SH-SY5Y (cell line): ENCODE measurements at regions not wholly inside any gene's neighbourhood (a gene's known extent, or its start where the extent isn't known, plus 50 kb on each side); places are given as distances from the start of the nearest gene placed in this dataset.

Experiments used
- GATA2 ChIP-seq: IDR thresholded peaks from 2 replicates; pipeline ENCODE4 v1.6.1; 2011; ENCODE audit warnings: mild to moderate bottlenecking, low read depth, low read length
- GATA3 ChIP-seq: IDR thresholded peaks from 2 replicates; pipeline ENCODE4 v1.6.1; 2011; ENCODE audit warnings: low read depth, mild to moderate bottlenecking, low read length, moderate library complexity

DNA sequence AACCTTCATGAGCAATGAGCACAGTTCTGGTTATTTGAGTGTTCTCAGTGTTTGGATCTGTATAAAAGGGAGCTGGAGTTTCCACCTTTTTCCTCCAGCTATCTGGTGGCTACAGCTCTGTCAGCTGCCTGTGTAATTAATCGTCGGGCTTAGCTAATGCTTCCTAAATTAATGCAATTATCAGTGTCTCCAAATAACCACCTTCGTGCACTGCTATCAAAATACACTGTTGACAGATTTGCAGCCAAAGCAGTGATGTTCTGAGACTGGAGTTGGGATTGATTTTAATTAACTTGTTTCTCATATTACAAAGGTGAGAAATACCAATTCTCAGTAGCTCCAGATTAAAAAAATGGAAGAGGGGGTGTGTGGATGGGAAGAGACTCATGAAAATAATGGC is 325.8 kb downstream of the CBLN1 start:
- TF ChIP-seq GATA3 = no peak
- TF ChIP-seq GATA2 = no peak

DNA sequence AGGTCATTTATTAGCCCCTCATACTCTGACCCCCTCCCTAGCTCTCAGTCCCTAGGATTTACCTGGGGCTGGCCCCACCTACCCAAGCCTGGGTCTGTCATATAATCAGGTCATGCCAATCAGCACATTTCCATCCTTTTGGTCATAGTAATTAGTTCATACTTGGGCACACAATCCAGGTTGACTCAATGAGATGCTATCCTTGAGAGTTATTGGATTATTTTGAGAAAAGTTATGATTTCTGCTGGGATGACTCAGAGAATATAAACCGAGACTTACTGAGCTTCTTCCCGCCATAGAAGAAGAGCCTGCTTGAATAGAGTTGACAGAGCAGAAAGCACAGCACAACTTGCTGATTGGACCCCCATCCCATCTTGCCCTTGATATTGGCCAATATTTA is 331.5 kb downstream of the CBLN1 start:
- TF ChIP-seq GATA2 (no peak), GATA3 (no peak)

DNA sequence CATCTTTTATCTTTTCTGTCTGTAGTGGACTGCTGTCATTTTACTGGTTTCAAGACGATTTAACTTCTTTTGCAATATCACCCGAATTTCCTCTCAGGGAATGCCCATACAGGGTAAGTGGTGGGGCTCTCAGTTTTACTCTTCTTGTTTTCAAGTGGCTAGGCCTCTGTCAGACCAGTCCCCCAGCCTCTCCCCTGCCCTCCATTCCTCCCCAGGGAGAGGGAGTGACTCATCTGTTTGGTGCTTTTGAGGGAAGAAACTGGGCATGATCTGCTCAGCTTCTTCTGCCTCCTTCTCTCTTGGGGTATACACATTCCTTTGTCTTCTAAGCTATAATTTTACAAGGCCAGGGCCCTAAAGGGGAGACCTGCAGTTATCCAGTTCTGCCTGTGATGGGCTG is 332.0 kb downstream of the CBLN1 start:
- TF ChIP-seq GATA2 (no peak), GATA3 (no peak)

DNA sequence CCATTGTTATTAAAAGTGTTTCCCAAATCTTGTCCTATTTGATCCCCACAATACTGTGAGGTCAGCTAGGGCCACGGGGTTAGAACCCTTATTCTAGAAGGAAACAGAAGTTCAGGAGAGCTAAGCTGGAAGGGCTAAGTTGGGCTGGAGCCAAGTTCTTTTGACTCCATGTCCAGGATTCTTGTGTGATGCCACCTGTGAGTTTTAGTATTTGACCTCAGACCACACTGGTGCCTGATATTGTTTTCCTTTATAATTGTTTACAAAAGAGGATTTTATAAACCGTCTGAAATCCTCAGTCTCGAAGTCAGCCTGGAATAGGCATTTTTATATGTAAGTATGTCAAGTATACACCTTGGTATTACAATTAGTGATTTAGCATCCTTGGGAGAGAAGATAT is 332.7 kb downstream of the CBLN1 start:
- TF ChIP-seq GATA3 (no peak), GATA2 (no peak)

DNA sequence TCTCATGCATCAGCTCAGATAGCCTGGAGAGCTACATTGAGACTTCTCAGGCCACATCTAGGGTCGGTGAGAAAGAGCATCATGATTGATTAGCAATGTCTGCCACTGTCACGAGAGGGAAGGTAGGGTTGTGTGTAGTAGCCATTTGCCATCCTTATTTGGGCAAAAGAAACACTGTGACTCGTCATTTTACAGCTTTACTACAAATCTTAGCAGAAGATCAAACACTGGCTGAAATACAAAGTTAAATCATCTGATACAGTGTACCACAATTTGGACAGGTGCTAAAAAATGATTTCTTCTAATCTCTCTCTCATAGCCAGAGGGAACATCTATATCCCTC is 334.3 kb downstream of the CBLN1 start:
- TF ChIP-seq GATA3 (no peak), GATA2 (no peak)

DNA sequence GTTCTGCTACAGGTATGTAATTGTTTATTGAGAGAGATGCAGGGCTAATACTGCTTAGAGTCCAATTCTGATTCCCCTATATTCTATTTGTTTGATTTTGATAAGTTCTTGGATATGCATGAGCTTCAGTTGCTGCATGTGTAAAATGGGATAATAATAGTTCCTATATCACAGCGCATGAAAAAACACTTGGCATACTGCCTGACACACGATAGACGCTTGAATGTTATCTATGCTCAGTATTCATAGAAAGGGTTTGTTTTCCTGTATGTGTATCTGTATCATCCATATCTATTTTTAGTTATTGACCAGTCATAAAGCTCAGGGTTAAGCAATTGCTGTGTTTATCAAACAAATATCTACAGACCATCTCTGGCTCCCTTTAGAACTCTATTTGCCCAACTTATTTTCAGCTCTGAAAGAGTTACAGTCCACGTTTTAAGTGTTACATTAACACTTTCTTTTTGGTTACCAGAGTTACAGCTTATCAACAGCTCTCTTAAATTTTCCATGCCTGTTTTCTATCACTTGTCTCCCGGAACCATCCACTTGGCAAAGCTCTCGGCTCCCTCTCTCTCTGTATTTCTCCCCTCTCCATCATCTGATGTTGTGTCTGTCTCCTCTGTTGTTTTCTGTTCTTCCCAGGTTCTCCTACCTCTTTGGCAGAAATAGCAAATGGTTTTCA is 334.8 kb downstream of the CBLN1 start:
- TF ChIP-seq GATA2 (no peak), GATA3 (no peak)

DNA sequence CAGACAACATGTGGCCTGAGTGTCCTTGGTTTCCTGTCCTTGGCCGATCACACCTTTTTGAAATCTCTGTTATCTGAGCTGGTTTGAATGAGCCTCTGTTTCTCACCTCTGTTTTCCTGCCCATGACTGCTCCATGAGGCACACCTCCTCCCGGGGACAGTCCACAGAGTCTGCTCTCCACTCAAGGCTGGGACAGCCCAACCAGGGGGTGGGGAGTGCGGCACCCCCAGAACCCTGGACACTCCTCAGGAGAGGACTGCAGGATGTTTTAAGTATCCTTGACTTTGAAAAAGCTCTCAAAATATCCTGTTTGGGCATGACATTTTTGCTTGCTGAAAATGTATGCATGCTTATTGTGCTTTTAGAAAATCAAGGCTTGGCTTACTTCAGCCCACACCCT is 333.0 kb upstream of the N4BP1 start:
- no peak for TF ChIP-seq GATA2
- no peak for TF ChIP-seq GATA3

DNA sequence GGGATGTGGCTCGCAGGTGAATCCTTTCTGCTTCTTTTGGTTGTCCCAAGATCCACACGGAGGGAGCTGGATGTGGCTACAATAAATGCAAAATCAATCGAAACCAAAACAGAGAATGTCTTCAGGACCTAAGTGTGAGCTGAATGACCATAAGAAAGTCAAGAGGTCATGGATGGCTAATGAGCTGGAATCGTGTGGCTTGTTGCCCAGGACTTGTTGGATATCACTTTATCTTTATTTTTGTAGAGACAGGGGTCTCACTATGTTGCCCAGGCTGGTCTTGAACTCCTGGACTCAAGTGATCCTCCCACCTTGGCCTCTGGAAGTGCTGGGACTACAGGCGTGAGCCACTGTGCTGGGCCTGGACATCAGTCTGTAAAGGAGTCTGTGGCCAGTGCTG is 326.8 kb upstream of the N4BP1 start:
- no peak for TF ChIP-seq GATA2

DNA sequence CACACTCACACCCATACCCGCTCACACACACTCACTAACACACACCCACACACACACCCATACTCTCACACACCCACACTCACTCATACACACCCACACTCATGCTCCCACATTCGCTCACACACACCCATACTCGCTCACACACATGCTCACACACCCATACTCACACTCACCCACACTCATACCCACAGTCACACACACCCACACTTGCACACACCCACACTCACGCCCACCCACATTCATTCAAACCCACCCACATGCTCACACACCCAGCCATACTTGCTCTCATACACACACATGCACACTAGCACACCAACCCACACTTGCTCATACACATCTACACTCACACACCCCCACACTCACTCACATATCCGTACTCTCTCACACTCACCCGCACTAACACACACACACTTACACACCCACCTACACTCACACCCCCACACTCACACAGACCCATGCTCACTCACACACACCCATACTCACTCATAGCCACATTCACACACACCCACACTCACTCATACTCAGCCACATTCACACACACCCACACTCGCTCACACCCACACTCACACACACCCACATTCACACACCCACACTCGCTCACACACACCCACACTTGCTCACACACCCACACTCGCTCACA is 322.4 kb upstream of the N4BP1 start:
- TF ChIP-seq GATA2 (no peak), GATA3 (no peak)

DNA sequence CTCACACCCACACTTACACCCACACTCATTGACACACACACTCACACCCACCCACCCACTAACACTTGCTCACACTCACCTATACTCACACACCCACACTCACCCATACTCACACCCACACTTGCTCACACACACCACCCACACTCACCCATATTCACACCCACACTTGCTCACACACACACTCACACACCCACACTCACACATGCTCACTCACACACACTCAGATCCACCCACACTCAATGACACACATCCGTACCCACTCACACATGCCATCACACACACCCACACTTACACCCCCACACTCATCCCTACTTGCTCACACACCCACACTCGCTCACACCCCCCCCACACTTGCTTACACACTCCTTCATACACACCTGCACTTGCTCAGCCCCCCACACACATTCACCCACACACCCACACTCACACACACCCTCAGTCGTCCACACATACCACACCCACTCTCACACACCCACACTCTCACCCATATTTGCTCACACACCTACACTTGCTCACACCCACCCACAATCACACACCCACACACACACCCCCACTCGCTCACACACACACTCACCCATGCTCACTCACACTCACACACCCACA is 321.1 kb upstream of the N4BP1 start:
- no peak for TF ChIP-seq GATA2

DNA sequence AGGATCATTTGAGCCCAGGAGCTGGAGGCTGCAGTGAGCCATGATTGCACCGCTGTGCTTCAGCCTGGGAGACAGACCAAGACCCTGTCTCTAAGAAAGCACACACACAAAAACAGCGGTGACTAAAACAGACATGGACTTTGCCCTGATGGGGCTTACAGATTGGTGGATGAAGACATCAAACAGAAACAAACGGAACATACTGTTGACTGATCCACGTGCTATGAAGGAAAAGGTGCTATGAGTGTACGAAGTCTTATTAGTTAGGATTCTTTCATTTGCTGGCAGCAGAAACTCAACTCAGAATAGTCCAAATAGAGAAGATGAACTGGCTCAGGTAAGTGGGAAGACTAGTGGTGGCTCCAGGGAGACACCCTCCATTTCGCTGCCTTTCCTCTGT is 309.8 kb upstream of the N4BP1 start:
- TF ChIP-seq GATA3 = no peak
- TF ChIP-seq GATA2 = no peak

DNA sequence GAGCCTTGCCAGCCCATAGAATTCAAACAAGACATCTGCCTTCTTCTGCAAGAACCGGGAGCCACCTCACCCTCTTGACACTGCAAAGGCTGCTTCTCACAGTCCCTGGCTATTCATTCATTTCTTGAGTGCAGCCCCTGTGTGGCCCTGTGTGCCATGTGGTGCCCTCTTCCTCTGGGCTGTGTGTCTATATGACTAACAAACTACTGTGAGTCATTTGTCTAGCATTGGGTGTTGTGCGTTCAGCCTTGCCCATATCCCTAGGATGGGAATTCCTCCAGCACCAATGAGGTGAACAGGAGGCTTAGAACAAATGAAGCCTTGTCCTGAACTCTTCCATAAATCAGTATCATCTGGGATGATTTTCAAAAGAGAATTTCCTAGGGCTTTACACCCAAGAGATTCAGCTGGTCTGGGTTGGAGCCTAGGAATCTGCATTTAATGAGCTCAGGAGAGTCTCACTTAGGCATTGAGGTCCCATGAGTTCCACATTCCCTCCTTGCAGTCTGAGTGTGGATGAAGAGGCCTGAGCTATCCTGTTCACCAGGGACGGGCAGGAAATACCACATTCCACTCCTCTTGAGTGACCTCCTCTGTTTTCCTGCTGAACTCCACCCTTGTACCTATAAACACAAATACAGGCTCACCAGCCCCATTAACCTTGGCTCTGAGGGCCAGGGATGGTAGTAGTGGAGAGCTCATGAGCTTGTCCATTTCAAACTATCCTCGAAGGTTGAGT is 308.7 kb upstream of the N4BP1 start:
- TF ChIP-seq GATA3 = no peak
- TF ChIP-seq GATA2 = no peak

DNA sequence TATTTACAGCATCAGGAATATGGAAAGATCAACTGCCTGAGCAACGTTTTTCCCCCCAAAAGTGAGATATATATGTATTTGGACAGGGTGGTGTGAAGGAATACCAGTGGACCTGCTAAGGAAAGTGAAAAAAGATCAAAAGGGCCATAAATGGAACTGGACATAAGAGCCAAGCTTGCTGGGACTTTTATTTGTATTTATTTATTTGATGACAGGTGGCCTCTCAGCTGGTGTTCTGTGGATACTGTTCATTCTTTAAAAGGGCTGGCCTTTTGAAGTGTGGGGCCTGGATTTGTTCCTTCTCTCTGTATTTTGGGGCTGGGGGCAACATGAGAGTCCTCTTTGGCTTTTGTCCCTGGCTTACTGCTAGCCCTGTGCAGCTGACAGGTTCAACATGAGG is 306.6 kb upstream of the N4BP1 start:
- TF ChIP-seq GATA3 (no peak), GATA2 (no peak)

DNA sequence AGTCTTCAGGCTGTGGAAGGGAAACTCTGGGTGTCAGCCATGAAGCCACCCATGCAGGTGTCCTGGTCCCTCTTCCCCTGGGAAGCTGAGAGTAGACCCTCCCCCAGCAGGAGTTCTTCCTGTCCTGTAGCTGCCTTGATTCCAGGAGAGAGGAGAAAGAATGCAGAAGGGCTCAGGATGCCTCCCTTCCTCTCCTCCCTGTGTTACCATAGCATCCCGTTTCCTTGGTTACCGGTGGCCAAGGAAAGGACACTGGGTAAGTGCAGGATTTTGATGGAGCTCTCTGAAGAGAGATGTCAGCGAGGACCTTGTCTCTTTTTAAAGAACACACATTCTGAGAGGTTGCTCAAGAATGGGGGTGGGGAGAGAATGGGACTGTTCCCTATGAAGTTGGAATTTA is 304.1 kb upstream of the N4BP1 start:
- TF ChIP-seq GATA2 = no peak
- no peak for TF ChIP-seq GATA3

DNA sequence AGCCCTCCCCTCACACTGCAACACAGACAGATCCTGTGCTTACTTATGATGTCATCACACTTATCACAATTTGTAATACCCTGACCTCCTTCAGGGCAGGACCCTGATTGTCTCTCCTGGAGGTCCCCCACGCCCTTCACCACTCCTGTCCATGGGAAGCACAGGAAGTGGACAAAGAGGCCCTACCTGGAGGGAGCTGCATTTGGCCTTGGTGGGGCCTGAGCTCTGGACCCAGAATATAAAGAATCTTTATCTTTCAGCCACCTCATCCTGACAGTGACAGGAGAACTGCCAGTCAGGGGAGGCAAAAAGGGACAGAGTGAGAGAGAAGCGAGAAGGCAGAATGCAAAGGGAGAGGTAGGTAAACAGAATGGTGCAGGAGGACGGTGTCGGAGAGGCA is 303.4 kb upstream of the N4BP1 start:
- no peak for TF ChIP-seq GATA3
- TF ChIP-seq GATA2 = no peak
